ENCODE measurements at regions not wholly inside any gene's neighbourhood (a gene's known extent, or its start where the extent isn't known, plus 50 kb on each side); places are given as distances from the start of the nearest gene placed in this dataset.

GRCh38 chr7:53398566-53398965 is 363.1 kb downstream of the POM121L12 start (continued):
- no peak for TF ChIP-seq PRDM15 (CRISPR knock-in tag; IDR thresholded peaks at IDR 0.05)
- TF ChIP-seq ZNF225 (CRISPR knock-in tag; IDR thresholded peaks at IDR 0.05): no peak
- no peak for TF ChIP-seq SKIL (CRISPR knock-in tag; IDR thresholded peaks at IDR 0.05; ENCODE audit: borderline replicate concordance)
- no peak for TF ChIP-seq CEBPG (CRISPR knock-in tag; IDR thresholded peaks at IDR 0.05)
- TF ChIP-seq ZNF260 (CRISPR knock-in tag; IDR thresholded peaks at IDR 0.05; ENCODE audit: borderline replicate concordance, low read depth): no peak
- TF ChIP-seq ZNF432 (CRISPR knock-in tag; IDR thresholded peaks at IDR 0.05; ENCODE audit: borderline replicate concordance): no peak
- TF ChIP-seq KAT2B (IDR thresholded peaks at IDR 0.05; ENCODE audit: borderline replicate concordance, low read depth, low read length): no peak

- H3K9ac ChIP-seq (ENCODE audit: insufficient read depth, low read depth, low read length): no peak overlapping the region
- in situ Hi-C loops (cut with HindIII; ENCODE audit: extremely low pct_ligation_motif_present, low pct_unique_long_range_greater_than_20kb): no loop called here
- ATAC-seq (no peak), FAIRE-seq (no peak), DNase-seq (ENCODE audit: low spot score) (no peak)
- CTCF ChIA-PET (ENCODE audit: low intra/inter-chr PET ratio, low total read pairs): no interaction called here
- POLR2A ChIA-PET: no interaction called here
- no peaks in the 10 kb centered on the region for H3K36me3 ChIP-seq (replicated peaks in 1 of 2; ENCODE audit: control insufficient read depth in 1 of 2, insufficient read depth in 2 of 2, low read length in 2 of 2)
- no peak overlapping the region for H2AFZ ChIP-seq (ENCODE audit: low read length)
- intact Hi-C loops (cut with micrococcal nuclease; ENCODE audit: unreplicated experiment): no loop called here
- no peaks in the 10 kb centered on the region for H3K79me2 ChIP-seq (ENCODE audit: insufficient read depth, low read length)
- BruUV-seq (replicated peaks): no TSS peak
- H4K20me1 ChIP-seq (ENCODE audit: insufficient read depth, low read length): no peaks in the 10 kb centered on the region
- 11% methylated on average over 2 of the region's 2 CpGs for WGBS (ENCODE audit: low lambda C conversion rate)
- H3K27me3 ChIP-seq (ENCODE audit: control insufficient read depth in 1 of 2, insufficient read depth in 2 of 2, low read length in 2 of 2): no peaks in the 10 kb centered on the region
- no peak overlapping the region for H3K4me3 ChIP-seq (replicated peaks in 1 of 3; ENCODE audit: insufficient read depth in 1 of 3, low read depth in 2 of 3, low read length in 3 of 3)
- no peaks in the 10 kb centered on the region for H3K4me1 ChIP-seq (ENCODE audit: insufficient read depth, low read length)
- no peak overlapping the region for H3K27ac ChIP-seq (ENCODE audit: extremely low read length, insufficient read depth, low read length)
- no peak overlapping the region for H3K4me2 ChIP-seq (ENCODE audit: low read depth, low read length)
- H3K9me3 ChIP-seq (ENCODE audit: low read length): peaks cover 70% of the 10 kb centered on the region
- TF ChIP-seq ZNF484 (CRISPR knock-in tag; IDR thresholded peaks at IDR 0.05; ENCODE audit: borderline replicate concordance, low read depth) (no peak), ZNF687 (CRISPR knock-in tag; IDR thresholded peaks at IDR 0.05) (no peak), ZNF784 (CRISPR knock-in tag; IDR thresholded peaks at IDR 0.05; ENCODE audit: borderline replicate concordance) (no peak), ZNF557 (CRISPR knock-in tag; IDR thresholded peaks at IDR 0.05) (no peak), AGO2 (optimal IDR thresholded peaks at IDR 0.05; ENCODE audit: low read depth, low read length) (no peak), ZNF333 (CRISPR knock-in tag; IDR thresholded peaks at IDR 0.05; ENCODE audit: borderline replicate concordance) (no peak)
Measured at GRCh38 chr7:53413021-53413420, 377.6 kb downstream of the POM121L12 start.

All from HepG2 (cell line).